CD4-positive, alpha-beta T cell treated with Interleukin-15 for 4 hours (primary cell): ENCODE measurements at regions not wholly inside any gene's neighbourhood (a gene's known extent, or its start where the extent isn't known, plus 50 kb on each side); places are given as distances from the start of the nearest gene placed in this dataset.
"Not testable (repeated sequence)": the region's sequence is repeated elsewhere in the genome, so short reads cannot be mapped to it uniquely, and the experiment has no call there.

Source experiments
- DNase-seq: peaks from one replicate; pipeline ENCODE4 v3.0.0-alpha.2; 2020; ENCODE audit warnings: low spot score

- DNase-seq: no peak
Observed at GRCh38 chr1:221994274-221994698, 252.4 kb upstream of the DUSP10 start.

DNA sequence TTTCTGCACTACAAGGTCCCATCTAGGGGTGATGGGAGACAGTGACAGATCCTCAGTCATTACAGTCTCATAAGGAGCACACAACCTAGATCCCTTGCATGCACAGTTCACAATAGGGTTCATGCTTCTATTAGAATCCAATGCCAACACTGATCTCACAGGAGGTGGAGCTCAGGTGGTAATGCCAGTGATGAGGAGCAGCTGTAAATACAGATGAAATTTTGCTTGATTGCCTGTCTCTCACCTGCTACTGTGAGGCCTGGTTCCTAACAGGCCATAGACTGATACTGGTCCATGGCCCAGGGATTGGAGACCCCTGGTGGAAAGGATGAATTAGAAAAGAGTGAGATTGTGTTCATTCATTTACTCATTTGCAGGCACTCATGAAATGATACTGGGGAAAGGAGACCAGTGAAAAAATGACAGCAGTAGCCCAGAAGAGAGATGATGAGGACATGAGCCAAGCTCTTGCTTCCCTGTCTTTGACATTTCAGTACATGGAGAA, 251.6 kb upstream of the DUSP10 start:
- DNase-seq: no peak

- DNase-seq: no peak
Observed at GRCh38 chr1:221992427-221992826, 250.5 kb upstream of the DUSP10 start.

- DNase-seq: no peak
Observed at GRCh38 chr1:221991221-221991620, 249.3 kb upstream of the DUSP10 start.

GRCh38 chr1:221989741-221990140, 247.9 kb upstream of the DUSP10 start:
- DNase-seq: no peak

DNA sequence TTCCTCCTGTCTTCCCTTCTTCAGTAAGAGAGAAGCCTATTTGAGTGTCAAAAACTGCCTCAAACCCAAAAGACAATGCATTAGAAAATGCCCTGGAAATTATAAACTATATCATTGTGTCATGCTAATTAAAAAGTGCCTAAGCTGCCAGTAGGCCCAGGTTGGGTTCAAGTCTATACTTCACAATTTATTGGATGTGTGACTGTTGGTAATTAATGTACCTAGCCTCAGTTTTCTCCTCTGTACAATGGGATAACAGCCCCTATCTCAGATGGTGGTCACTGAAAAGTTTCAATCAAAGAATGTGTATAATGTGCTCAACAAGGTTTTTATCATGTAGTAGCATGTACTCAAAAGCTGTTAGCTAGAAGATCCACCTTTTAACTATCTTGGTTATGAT, 246.9 kb upstream of the DUSP10 start:
- DNase-seq: no peak

- DNase-seq: no peak
Observed at GRCh38 chr1:221987860-221988520, 246.1 kb upstream of the DUSP10 start.

- DNase-seq: no peak
Observed at GRCh38 chr1:221983444-221983843, 241.6 kb upstream of the DUSP10 start.

DNA sequence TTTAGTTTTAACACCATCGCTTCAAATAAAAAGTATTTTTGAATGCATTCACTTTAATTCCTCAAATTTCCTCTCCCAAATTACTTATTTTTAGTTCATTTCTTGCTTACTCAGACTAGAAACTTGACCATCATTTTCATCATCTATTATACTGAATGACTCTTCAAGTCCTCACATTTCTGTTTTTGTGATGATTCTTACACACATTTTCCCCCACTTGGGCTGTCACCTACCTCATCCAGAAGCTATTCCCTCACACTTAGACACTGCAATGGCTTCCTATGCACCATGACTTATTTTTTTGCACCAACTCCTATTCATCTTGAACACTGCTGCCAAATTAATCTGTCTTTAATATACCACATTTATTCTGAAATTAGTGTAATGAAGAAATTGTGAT, 239.6 kb upstream of the DUSP10 start:
- DNase-seq: no peak

DNA sequence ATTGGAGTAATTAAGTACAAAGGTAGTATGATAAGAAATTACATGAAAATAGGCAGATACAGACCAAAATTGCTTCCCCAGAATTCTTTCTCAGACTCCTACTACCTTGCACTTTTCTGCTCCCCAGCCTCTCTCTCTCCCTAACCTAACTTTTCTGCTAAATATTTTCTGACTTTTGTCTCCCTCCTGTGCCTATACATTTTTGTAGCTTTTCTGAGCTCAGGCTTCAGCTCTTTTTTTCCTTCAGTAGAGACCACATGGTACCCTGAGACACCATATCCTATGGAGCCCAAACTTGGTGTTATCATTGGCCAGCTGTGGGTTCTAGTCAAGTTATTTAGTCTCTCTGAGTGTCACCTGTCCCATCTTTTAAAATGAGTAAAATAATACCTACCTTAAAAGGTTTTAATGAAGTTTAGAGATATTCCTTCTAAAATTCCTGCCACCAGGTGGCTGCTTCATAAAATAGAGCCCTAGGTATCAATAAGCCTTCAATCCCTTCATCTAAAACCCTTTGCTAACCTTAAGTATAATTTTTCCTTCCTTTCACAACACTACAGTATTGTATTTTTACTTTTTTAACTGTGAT, 237.6 kb upstream of the DUSP10 start:
- no peak for DNase-seq

DNA sequence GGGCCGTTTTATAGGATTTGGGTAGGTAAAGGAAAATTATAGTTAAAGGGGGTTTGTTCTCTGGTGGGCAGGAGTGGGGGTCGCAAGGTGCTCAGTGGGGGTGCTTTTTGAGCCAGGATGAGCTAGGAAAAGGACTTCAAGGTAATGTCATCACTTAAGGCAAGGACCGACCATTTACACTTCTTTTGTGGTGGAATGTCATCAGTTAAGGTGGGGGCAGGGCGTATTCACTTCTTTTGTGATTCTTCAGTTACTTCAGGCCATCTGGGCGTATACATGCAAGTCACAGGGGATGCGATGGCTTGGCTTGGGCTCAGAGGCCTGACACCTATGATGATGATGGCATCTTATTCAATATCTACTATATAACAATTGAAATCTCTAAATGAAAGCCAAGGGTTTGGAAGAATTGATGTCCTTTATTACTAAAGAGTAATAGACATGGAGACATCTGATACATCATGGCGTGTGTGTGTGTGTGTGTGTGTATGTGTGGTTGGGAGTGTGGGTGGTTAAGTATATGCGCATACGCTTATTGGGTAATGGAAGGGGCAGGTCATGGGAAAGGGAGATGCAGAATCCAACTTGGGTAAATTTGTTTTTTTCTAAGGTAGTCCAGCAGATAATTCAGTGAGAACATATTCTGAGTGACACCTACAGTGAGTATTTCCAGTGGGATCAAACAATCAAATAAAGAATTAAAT, 236.9 kb upstream of the DUSP10 start:
- not testable (repeated sequence) for DNase-seq

- not testable (repeated sequence) for DNase-seq
Observed at GRCh38 chr1:221973787-221974186, 231.9 kb upstream of the DUSP10 start.

- no peak for DNase-seq
Observed at GRCh38 chr1:221972276-221973235, 230.7 kb upstream of the DUSP10 start.

GRCh38 chr1:221971035-221971434, 229.1 kb upstream of the DUSP10 start:
- not testable (repeated sequence) for DNase-seq

GRCh38 chr1:221969298-221969858, 227.5 kb upstream of the DUSP10 start:
- not testable (repeated sequence) for DNase-seq

DNA sequence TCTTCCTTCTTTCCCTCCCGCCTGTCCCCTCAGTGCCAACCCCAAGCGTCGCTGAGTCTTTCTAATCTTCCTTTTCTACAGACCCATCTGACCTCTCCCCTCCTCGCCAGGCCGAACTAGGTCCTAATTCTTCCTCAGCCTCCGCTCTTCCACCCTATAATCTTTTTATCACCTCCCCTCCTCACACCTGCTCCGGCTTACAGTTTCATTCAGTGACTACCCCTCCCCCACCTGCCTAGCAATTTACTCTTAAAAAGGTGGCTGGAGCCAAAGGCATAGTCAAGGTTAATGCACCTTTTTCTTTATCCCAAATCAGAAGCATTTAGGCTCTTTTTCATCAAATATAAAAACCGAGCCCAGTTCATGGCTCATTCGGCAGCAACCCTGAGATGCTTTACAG, 225.6 kb upstream of the DUSP10 start:
- DNase-seq: not testable (repeated sequence)

DNA sequence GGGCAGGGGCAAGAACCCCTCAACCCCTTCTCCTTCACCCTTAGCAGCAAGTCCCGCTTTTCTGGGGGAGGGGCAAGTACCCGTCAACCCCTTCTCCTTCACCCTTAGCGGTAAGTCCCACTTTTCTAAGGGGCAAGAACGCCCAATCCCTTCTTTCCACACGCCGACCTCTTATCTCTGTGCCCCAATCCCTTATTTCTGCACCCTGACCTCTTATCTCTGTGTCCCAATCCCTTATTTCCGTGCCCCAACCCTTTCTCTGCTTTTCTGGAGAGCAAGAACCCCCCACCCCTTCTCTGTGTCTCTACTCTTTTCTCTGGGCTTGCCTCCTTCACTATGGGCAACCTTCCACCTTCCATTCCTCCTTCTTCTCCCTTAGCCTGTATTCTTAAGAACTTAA, 225.0 kb upstream of the DUSP10 start:
- not testable (repeated sequence) for DNase-seq

GRCh38 chr1:221965891-221966290, 224.0 kb upstream of the DUSP10 start:
- DNase-seq: not testable (repeated sequence)

DNA sequence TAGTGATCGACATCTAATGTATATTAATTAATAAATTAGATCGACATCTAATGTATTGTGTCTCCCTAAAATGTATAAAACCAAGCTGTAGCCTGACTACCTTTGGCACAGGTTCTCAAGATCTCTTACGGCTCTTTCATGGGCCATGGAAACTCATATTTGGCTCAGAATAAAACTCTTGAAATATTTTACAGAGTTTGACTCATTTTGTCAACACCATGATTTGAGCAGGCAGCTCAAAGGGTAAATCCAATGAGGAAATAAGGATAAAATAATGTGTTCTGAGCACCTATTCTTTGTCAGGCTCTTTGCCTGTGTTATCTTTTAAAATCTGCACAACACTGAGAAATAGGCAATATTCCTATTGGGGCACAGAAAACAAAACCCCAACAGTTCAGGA, 223.4 kb upstream of the DUSP10 start:
- no peak for DNase-seq

- DNase-seq: no peak
Observed at GRCh38 chr1:221963742-221964141, 221.9 kb upstream of the DUSP10 start.

DNA sequence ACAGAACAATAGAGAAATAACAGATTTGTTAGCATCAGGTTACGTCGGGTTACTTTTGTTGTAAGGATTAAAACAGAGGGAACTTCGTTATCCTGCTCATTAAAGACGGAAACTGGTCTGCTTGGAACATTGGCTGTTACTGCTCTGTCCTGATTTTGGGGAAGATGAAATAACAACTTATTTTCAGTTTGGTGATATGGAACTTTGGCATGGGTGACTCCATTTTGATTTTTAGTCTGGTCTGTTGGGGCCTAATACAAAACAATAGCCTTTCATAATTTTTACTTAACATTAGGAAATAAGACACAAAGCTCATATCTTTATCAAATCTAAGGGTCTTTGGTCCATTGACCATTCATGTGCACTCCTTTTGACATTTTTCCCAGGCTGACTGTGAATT, 220.5 kb upstream of the DUSP10 start:
- no peak for DNase-seq
